ENCODE measurements at regions not wholly inside any gene's neighbourhood (a gene's known extent, or its start where the extent isn't known, plus 50 kb on each side); places are given as distances from the start of the nearest gene placed in this dataset.

GRCh38 chr2:7127687-7128086 is 210.5 kb downstream of the RNF144A start:
- TF ChIP-seq POLR2A (IDR thresholded peaks at IDR 0.05): no peak
- TF ChIP-seq, protein P1, sequence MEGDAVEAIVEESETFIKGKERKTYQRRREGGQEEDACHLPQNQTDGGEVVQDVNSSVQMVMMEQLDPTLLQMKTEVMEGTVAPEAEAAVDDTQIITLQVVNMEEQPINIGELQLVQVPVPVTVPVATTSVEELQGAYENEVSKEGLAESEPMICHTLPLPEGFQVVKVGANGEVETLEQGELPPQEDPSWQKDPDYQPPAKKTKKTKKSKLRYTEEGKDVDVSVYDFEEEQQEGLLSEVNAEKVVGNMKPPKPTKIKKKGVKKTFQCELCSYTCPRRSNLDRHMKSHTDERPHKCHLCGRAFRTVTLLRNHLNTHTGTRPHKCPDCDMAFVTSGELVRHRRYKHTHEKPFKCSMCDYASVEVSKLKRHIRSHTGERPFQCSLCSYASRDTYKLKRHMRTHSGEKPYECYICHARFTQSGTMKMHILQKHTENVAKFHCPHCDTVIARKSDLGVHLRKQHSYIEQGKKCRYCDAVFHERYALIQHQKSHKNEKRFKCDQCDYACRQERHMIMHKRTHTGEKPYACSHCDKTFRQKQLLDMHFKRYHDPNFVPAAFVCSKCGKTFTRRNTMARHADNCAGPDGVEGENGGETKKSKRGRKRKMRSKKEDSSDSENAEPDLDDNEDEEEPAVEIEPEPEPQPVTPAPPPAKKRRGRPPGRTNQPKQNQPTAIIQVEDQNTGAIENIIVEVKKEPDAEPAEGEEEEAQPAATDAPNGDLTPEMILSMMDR (IDR thresholded peaks at IDR 0.05): no peak

All from heart left ventricle (tissue), 13 donors.